GM13976 (cell line): ENCODE measurements at regions not wholly inside any gene's neighbourhood (a gene's known extent, or its start where the extent isn't known, plus 50 kb on each side); places are given as distances from the start of the nearest gene placed in this dataset.
"Not testable (repeated sequence)": the region's sequence is repeated elsewhere in the genome, so short reads cannot be mapped to it uniquely, and the experiment has no call there.

ENCODE experiments used
- DNase-seq: peaks from one replicate; pipeline ENCODE4 v3.0.0; 2012; ENCODE audit warnings: low spot score
- in situ Hi-C: fragments of 300-500 bp; cut with MboI; formaldehyde crosslinking; loops from one replicate; pipeline ENCODE4 v1.12.0; 2022; ENCODE audit warnings: low sequenced_read_pairs, mixed read lengths, inconsistent platforms; ENCODE audit not compliant: unreplicated experiment
- TF ChIP-seq, protein P1 (sequence below): IDR thresholded peaks from 2 replicates; pipeline ENCODE4 v1.5.1; 2012; ENCODE audit warnings: borderline replicate concordance, mild to moderate bottlenecking; ENCODE audit not compliant: insufficient read depth; ENCODE audit errors: extremely low read depth, missing control alignments, control extremely low read depth

DNA sequence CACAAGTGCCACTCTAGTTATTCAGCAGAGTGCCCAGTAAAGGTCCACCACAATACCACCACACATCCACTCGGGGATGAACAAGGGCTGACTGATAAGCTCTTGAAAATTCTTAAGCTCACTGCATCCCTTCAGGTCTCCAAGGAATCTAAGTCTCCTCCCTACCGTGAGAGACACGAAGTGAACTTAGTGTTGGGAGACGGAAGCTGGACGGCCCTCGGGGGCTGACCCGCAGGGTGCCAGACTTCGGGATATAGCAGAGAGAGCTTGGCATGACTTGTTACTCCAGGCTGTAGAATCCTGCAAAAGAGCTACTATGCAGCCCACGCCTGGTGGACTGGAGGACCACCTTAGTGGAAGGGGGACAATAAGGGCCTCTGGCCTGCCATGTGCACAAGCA is 75.1 kb downstream of the LYZL1 start:
- DNase-seq, in situ Hi-C loops: not testable (repeated sequence)

DNA sequence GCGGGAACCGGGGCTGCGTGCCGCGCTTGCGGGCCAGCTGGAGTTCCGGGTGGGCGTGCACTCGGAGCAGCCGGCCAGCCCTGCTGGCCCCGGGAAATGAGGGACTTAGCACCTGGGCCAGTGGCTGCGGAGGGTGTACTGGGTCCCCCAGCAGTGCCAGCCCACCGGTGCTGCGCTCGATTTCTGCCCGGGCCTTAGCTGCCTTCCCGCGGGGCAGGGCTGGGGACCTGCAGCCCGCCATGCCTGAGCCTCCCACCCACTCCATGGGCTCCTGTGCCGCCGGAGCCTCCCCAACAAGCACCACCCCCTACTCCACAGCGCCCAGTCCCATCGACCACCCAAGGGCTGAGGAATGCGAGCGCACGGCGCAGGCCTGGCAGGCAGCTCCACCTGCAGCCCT is 77.3 kb downstream of the LYZL1 start:
- DNase-seq, in situ Hi-C loops: not testable (repeated sequence)

DNA sequence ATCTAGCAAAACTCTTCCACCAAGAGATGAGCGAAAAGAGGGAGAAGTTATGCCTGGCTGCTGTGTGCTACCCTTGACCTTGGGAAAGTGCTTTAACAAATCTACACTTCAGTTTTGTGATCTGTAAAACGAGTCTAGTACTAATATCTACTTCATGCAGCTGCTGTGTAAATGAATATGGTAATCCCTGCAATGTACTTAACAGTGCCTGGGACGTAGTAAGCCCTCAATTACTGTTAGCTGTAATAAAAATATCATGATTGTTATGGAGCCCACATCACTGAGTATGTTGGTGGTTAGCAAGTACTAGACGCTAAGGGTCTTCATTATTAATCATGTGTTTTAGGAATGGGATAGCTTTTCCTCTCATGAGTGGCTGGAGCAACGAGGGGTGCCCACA is 80.5 kb downstream of the LYZL1 start:
- in situ Hi-C loops: no loop called here

DNA sequence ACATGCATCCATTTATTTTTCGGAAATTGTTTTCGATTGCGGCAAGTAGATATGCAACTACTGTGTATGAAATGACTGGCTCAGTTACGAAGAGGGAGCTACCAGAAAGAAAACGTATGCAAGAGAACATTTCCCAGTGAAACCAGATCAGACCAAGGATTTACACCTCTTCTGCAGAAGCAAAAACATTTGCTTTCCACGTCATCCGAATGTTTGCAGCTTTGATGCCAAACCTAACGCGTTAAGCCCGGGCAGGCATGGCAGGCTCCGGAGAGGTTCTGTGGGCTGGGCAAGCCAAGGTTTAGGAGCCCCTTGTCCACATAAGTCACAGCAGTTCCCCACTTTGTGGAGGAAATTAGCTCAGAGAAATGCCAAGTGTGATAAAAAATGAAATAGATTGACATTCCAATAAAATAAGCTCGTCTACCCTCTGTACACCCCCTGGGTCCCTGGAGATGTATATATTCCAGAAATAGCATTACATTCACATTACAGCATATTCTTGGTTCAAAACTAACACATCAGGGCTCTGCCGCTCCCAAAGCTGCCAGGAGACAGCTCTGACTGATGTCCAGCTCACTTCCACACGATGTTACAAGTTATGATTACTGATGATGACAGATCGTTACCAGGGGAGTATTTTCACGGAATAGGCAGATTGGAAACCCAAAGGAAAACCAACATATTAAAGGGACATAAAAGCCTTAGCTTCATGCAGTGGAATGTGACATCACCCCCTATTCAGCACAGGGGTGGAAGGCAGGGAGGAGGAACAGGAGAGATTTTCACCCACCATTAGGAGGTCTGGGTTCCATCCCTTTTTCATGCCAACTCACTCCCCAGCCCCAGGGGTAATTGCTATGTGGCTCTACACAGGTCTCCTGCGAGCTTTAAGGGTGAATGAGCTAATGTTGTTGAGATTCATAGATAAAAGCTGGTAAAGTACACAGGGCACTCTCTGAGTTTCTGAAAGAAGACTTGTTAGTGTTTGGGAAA is 81.5 kb downstream of the LYZL1 start:
- DNase-seq: no peak
- TF ChIP-seq, protein P1, sequence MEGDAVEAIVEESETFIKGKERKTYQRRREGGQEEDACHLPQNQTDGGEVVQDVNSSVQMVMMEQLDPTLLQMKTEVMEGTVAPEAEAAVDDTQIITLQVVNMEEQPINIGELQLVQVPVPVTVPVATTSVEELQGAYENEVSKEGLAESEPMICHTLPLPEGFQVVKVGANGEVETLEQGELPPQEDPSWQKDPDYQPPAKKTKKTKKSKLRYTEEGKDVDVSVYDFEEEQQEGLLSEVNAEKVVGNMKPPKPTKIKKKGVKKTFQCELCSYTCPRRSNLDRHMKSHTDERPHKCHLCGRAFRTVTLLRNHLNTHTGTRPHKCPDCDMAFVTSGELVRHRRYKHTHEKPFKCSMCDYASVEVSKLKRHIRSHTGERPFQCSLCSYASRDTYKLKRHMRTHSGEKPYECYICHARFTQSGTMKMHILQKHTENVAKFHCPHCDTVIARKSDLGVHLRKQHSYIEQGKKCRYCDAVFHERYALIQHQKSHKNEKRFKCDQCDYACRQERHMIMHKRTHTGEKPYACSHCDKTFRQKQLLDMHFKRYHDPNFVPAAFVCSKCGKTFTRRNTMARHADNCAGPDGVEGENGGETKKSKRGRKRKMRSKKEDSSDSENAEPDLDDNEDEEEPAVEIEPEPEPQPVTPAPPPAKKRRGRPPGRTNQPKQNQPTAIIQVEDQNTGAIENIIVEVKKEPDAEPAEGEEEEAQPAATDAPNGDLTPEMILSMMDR: no peak
- in situ Hi-C loops: no loop called here

More for the DNA sequence above, 80.5 kb downstream of the LYZL1 start:
- no peak for DNase-seq
- TF ChIP-seq, protein P1: no peak

DNA sequence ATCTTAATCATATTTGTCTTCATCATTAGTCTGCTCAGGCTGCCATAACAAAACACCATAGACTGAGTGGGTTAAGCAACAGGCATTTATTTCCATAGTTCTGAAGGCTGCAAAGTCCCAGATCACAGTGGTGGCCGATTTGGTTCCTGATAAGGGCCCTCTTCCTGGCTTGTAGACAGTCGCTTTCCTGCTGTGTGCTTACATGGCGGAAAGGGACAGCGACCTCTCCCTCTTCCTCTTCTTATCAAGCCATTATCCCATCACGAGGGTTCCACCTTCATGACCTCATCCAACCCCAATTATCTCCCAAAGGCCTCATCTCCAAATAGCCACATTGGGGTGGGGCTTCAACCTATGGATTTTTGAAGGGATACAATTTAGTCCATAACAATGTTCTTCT is 84.0 kb downstream of the LYZL1 start:
- DNase-seq: no peak
- in situ Hi-C loops: no loop called here

DNA sequence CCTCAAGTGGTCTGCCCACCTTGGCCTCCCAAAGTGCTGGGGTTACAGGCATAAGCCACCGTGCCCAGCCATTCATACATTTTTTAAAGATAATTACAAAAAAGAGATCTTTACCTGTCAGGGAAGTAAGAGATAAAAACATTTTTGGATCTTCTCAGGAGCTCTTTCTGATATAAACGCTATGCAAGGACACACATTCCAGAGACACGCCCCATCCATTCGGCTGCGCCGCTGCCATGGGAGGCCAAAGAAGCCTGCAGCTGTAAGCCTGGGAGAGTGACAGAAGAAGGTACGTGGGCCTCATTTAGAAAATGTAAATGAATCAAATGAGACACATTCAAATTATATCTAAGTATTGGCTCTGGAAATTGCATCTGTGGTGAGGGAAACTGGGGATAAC is 85.3 kb downstream of the LYZL1 start:
- in situ Hi-C loops: no loop called here
- no peak for DNase-seq
- TF ChIP-seq, protein P1: no peak

More for the DNA sequence above, 84.0 kb downstream of the LYZL1 start:
- TF ChIP-seq, protein P1: no peak

DNA sequence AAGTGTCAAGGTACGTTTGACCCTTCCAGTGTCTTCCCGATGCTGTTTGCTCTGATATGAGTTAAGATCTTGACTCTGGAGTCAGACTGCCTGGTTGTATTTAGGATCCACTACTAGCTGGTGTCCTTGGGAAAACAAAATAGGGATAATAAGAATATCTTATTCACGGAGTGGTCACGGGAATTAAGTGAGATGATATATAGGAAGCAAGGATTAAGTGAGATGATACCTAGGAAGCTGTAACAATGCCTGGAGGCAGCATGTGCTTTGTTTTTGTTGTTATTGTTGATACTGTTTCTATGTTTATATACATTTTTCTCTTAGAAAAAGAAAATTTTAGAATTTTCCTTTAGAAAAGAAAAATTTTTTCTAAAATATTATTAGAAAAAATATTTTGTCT is 87.0 kb downstream of the LYZL1 start:
- TF ChIP-seq, protein P1: no peak
- in situ Hi-C loops: no loop called here
- DNase-seq: no peak
